ENCODE measurements at regions not wholly inside any gene's neighbourhood (a gene's known extent, or its start where the extent isn't known, plus 50 kb on each side); places are given as distances from the start of the nearest gene placed in this dataset.

- no peak for DNase-seq
These were observed 104.4 kb downstream of the CYRIA start for GRCh38 chr2:16561251-16561650.

DNA sequence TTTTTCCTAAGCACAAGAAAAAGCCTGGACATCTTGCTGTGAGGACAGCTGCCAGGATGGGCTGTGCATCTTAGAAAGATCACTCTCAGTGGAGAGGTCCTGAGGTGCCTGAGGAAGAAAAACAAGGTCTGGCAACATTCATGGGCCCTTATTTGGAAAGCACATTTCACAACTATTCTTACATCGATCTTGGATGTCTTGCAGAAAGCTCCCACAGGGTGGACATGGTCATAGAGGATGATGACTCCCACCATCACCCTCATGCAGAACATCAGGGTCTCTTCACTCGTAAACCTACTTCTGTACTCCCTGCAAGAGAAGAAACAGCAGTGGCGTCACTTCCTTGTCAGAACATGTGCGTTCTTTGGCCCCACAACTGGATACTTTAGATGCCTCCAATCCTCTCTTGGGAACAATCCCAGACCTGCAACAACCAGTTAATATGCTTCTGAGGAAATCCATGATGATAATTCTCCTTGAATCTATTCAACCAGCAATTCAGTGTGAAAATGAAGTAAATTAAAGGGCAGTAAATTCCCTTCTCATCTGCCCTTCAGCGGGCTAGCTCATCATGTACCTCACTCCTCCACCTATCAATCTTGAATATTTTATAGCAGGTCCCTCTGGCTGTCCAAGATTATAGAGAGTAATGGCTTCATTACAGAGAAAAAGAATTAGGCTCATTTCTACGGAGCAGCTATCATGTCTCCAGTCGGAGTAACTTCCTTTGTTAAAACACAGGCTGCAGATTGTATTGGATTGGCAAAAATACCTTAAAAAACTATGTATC is 106.2 kb downstream of the CYRIA start:
- DNase-seq: no peak

DNA sequence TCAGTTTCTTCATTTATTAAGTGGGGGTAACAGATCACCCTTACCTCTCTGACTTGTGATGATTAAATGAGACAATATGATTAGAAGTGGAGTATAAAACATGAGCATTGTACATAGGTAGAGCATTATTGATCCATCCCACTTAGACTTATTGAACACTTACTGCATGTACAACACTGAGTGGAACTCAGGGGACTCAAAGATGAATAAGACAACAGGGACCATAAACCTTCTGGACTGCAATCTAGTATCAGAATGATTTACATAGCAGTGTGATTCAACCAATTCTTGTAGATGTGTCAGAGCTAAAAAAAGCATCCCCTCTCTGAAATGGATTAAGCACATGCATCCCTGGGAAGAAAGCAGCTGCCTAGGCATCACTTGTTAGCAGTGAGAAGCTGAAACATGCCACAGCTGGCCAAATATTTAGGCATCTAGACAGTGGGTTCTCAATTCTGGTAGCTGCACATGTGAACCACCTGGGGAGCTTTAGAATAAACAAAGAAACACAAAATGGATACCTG is 111.5 kb downstream of the CYRIA start:
- no peak for DNase-seq

DNA sequence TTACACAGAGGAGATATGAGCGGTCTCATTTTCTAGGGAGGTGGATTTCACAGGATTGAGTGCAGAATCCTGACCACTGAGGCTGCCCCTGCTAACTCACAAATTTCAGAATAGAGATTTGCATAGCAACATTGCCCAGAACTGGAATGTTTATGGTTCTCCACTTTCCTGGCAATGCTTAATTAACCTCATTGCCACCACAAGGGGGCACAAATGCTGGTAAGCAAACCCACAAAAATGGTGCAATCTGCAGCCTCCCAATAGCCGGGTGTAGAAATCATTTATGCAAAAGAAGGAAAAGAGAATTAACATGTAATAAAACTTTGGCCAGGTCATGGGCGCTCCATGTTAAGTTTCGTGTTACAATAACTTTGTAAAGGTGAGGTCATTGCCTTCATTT is 112.4 kb downstream of the CYRIA start:
- DNase-seq: peak; percentile 13

- DNase-seq: no peak
These were observed 113.4 kb downstream of the CYRIA start for GRCh38 chr2:16552202-16552601.

DNA sequence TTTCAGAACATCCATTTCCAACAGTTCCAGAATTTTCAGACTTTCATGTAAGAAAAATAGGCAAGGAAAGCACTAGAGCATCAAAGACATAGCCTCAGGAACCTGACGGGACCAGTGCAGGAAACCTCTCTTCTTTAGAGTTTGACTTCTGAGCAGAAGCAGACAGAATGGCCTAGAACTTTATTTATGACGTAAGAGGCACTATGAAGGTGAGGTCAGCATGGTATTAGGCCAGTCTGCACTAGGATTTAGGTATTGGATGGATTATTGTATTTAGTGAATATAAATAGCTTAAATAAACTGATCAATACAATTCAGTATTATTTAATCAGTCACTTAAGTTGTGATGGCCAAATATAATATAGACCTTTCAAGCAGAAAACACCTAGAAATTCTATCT is 117.6 kb downstream of the CYRIA start:
- no peak for DNase-seq

GRCh38 chr2:16546128-16546754 is 119.4 kb downstream of the CYRIA start:
- DNase-seq: no peak

DNA sequence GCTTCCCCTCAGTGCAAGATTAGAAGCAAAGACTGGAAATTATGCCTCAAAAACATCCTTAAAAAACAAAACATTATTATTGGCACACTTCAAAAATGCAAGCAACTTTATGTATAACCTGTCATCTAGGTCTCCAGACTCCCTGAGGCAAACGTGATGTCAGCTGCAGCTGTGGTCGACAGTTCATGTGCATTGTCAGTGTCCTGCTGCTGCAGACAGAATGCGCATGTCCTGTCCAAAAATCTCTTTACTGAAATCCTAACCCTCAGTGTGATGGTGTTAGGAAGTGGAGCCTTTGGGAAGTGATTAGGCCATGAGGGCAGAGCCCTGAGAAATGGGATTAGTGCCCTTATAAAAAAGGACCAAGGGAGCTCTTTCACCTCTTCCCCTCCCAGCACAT is 126.9 kb downstream of the CYRIA start:
- DNase-seq: no peak

GRCh38 chr2:16537347-16537746 is 128.3 kb downstream of the CYRIA start:
- DNase-seq: no peak

- no peak for DNase-seq
These were observed 139.4 kb downstream of the CYRIA start for GRCh38 chr2:16526193-16526592.

DNA sequence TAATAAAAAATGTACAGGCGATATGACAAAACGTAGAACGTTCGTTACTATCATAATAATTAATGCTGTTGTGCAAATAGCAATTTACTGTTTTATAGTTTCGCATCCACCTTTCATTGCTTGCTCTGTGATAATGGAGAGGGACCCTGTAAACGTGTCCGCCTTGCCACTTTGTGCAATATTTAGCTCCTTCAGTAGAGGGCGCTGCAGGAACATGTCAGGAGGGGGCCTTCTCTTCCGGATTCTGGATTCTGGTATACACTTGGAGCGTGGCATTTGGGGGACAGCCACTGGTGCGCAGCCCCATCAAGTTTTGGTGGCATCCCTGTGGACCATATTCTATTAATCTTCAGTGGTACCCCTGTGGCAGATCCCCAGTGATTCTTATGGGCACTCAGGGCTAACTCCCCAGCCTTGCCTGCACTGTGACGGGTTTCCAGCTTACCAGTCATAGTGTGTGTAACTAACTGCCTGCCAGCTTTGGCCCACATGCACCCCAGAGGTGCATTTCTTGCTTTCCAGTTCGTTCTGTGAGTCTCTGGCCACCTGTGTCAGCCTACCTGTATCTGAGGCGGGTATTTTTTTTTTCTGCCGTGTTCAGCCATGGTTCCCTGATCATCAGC is 140.3 kb downstream of the CYRIA start:
- DNase-seq: peak in 1 of 2 donors; percentile 3

GRCh38 chr2:16523711-16524110 is 141.9 kb downstream of the CYRIA start:
- no peak for DNase-seq

GRCh38 chr2:16522031-16522831 is 143.4 kb downstream of the CYRIA start:
- no peak for DNase-seq

GRCh38 chr2:16520891-16521290 is 144.7 kb downstream of the CYRIA start:
- no peak for DNase-seq

DNA sequence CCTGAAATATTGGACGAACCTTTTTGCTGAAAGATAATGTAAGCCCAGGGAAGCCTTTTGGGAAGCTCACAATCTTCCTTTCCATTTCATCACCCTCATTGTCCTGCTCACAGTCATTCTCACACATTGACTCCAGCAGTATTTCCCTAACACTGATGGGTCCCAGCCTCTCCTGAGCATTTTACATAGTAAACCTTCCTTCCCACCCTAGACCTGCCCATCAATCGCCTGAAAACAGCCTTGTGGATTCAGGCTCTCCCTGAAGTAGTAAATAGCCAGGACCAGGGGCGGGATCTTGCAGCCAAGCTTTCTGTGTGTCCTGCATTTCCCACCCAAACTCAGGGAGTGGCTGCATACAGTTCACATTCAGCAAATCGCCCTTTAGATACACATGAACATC is 149.9 kb downstream of the CYRIA start:
- DNase-seq: no peak

DNA sequence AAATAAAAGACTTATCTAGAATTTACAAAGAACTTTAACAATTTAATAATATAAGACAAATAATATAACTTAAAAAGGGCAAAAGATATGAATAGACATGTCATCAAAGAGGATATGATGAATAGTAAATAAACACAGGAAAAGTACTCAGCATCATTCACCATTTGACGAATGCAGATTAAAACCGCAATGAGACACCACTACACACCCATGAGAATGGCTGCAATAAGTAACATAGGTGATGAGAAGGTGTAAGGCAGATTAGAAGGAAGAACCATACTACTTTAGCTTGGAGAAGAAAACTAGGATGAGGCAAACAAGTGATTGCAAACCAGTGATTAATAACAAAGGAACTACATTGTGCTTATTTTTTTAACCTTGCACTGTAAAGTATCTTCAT is 152.0 kb downstream of the CYRIA start:
- DNase-seq: no peak

- DNase-seq: no peak
These were observed 154.6 kb downstream of the CYRIA start for GRCh38 chr2:16511041-16511440.

DNA sequence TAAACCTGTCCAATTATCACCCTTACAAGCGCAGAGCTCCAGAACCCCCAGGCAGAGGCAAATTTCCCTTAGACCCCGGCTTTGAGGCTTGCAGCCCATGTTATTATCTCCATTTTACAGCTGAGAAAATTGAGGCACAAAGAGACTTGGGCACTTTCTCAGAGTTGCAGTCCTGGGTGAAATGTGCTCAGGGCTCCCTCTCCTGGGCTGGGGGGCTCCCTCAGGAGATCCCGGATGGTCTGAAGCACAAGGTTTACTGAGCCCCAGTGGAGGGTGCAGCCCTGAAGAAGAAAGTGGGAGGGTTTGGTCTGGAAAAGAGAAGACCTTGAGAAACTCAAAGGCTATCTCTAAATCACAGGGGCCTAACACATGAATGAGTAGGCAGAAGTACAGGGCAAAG is 156.6 kb downstream of the CYRIA start:
- no peak for DNase-seq

- no peak for DNase-seq
These were observed 157.2 kb downstream of the CYRIA start for GRCh38 chr2:16508490-16508851.

- no peak for DNase-seq
These were observed 157.8 kb downstream of the CYRIA start for GRCh38 chr2:16507655-16508489.

- no peak for DNase-seq
These were observed 159.3 kb downstream of the CYRIA start for GRCh38 chr2:16506366-16506765.
